ENCODE measurements at regions not wholly inside any gene's neighbourhood (a gene's known extent, or its start where the extent isn't known, plus 50 kb on each side); places are given as distances from the start of the nearest gene placed in this dataset.
A peak's percentile ranks its signal among the peaks of the same experiment; 100 is the strongest.

GRCh38 chr21:34201481-34201858 is 128.1 kb downstream of the MRPS6 start:
- H3K4me1 ChIP-seq (ENCODE audit: control insufficient read depth in 2 of 2, insufficient read depth in 2 of 2, low read length in 2 of 2) = peaks cover 20 to 21% of the 10 kb centered on the region in 2 donors
- no peak for ATAC-seq (ENCODE audit: low read depth)
- WGBS (ENCODE audit: insufficient coverage) = 14% methylated on average over 5 of the region's 6 CpGs
- no peak overlapping the region for H3K27ac Mint-ChIP-seq
- H3K4me2 ChIP-seq (replicated peaks; ENCODE audit: low read depth, low read length, poor library complexity, severe bottlenecking) = peak overlapping the region; percentile 74
- H4K20me1 ChIP-seq (ENCODE audit: control insufficient read depth, insufficient read depth, low read length, poor library complexity, severe bottlenecking) = no peaks in the 10 kb centered on the region
- peaks cover 0 to 22% (median 14%) of the 10 kb centered on the region in 4 experiments for H3K27me3 ChIP-seq (replicated peaks in 1 of 4; ENCODE audit: control extremely low read depth in 1 of 4, control insufficient read depth in 3 of 4, insufficient read depth in 4 of 4, low read length in 3 of 4)
- no peaks in the 10 kb centered on the region for H3K36me3 ChIP-seq (replicated peaks in 1 of 2; ENCODE audit: control extremely low read depth in 1 of 2, control insufficient read depth in 1 of 2, extremely low read depth in 1 of 2, insufficient read depth in 2 of 2, low read length in 1 of 2)
- H2AFZ ChIP-seq (ENCODE audit: insufficient read depth, low read depth, low read length, poor library complexity, severe bottlenecking) = peak overlapping the region; percentile 57
- peaks cover 0 to 8% (median 0%) of the 10 kb centered on the region in 3 donors for H3K9me3 ChIP-seq (ENCODE audit: control extremely low read depth in 1 of 3, control insufficient read depth in 2 of 3, insufficient read depth in 1 of 3, low read length in 2 of 3)
- peaks cover 20% of the 10 kb centered on the region for H3K4me1 Mint-ChIP-seq
- intact Hi-C loops (cut with micrococcal nuclease) = loop anchor here (5.0 kb wide), 1 partner anchor 279 kb away; no protein-coding TSS in a partner anchor
- H3K79me2 ChIP-seq (ENCODE audit: control insufficient read depth, insufficient read depth, low read length) = no peaks in the 10 kb centered on the region
- no peak overlapping the region for H3K27ac ChIP-seq (ENCODE audit: low read length in 2 of 2)
- DNase-seq = no peak
- peak overlapping the region; percentile 78 for H3K4me3 Mint-ChIP-seq
- CTCF ChIA-PET = interaction anchor here (0.8 to 5.0 kb wide), 4 partner anchors 15 to 277 kb away, joined by 3 to 48 read pairs (median 4); no protein-coding TSS in a partner anchor
- H3K27me3 Mint-ChIP-seq = peaks cover 16% of the 10 kb centered on the region
- H3K9me3 Mint-ChIP-seq (ENCODE audit: insufficient read depth) = no peaks in the 10 kb centered on the region
- POLR2A ChIA-PET = interaction anchor here (0.6 kb wide), 1 partner anchor 91 kb away, joined by 4 read pairs; no protein-coding TSS in a partner anchor
- H3K9ac ChIP-seq (ENCODE audit: low read length) = peak overlapping the region; percentile 38
- peak overlapping the region; percentile 18 to 52 (median 32) for H3K4me3 ChIP-seq (ENCODE audit: control extremely low read depth in 1 of 5, extremely low read depth in 1 of 5, insufficient read depth in 1 of 5, low read depth in 2 of 5, low read length in 4 of 5)
- TF ChIP-seq CTCF (IDR thresholded peaks at IDR 0.05) = no peak
- TF ChIP-seq EZH2 (IDR thresholded peaks at IDR 0.05; ENCODE audit: borderline replicate concordance, insufficient read depth, low read depth, low read length, poor library complexity, severe bottlenecking) = no peak

GRCh38 chr21:34202553-34203372 is 129.4 kb downstream of the MRPS6 start:
- ChIA-PET CTCF (interaction anchor here (0.7 to 5.0 kb wide), 5 partner anchors 14 to 278 kb away, joined by 3 to 48 read pairs (median 3); no protein-coding TSS in a partner anchor), POLR2A (interaction anchor here (1.0 kb wide), 1 partner anchor 255 kb away, joined by 5 read pairs; no protein-coding TSS in a partner anchor)
- Histone ChIP-seq H3K36me3 (replicated peaks in 1 of 2; ENCODE audit: control extremely low read depth in 1 of 2, control insufficient read depth in 1 of 2, extremely low read depth in 1 of 2, insufficient read depth in 2 of 2, low read length in 1 of 2) (no peaks in the 10 kb centered on the region), H3K27me3 (replicated peaks in 1 of 4; ENCODE audit: control extremely low read depth in 1 of 4, control insufficient read depth in 3 of 4, insufficient read depth in 4 of 4, low read length in 3 of 4) (peaks cover 0 to 22% (median 14%) of the 10 kb centered on the region in 4 experiments), H3K9me3 (ENCODE audit: control extremely low read depth in 1 of 3, control insufficient read depth in 2 of 3, insufficient read depth in 1 of 3, low read length in 2 of 3) (peaks cover 0 to 8% (median 0%) of the 10 kb centered on the region in 3 donors), H3K27ac (ENCODE audit: low read length in 2 of 2) (no peak overlapping the region), H4K20me1 (ENCODE audit: control insufficient read depth, insufficient read depth, low read length, poor library complexity, severe bottlenecking) (no peaks in the 10 kb centered on the region), H3K4me1 (ENCODE audit: control insufficient read depth in 2 of 2, insufficient read depth in 2 of 2, low read length in 2 of 2) (peaks cover 20 to 21% of the 10 kb centered on the region in 2 donors), H2AFZ (ENCODE audit: insufficient read depth, low read depth, low read length, poor library complexity, severe bottlenecking) (peak overlapping the region; percentile 57), H3K79me2 (ENCODE audit: control insufficient read depth, insufficient read depth, low read length) (no peaks in the 10 kb centered on the region), H3K4me2 (replicated peaks; ENCODE audit: low read depth, low read length, poor library complexity, severe bottlenecking) (peak overlapping the region; percentile 74), H3K4me3 (ENCODE audit: control extremely low read depth in 1 of 5, extremely low read depth in 1 of 5, insufficient read depth in 1 of 5, low read depth in 2 of 5, low read length in 4 of 5) (peak overlapping the region in 2 of 5 experiments; percentile 18 to 44), H3K9ac (ENCODE audit: low read length) (peak overlapping the region; percentile 38)
- intact Hi-C loops (cut with micrococcal nuclease) = loop anchor here (5.0 kb wide), 1 partner anchor 280 kb away; no protein-coding TSS in a partner anchor
- H3K4me3 Mint-ChIP-seq = peak overlapping the region; percentile 78
- DNase-seq (peak; percentile 5), ATAC-seq (ENCODE audit: low read depth) (no peak)
- peaks cover 20% of the 10 kb centered on the region for H3K4me1 Mint-ChIP-seq
- no peak overlapping the region for H3K27ac Mint-ChIP-seq
- WGBS (ENCODE audit: insufficient coverage) = 23% methylated on average over 24 of the region's 25 CpGs
- H3K9me3 Mint-ChIP-seq (ENCODE audit: insufficient read depth) = no peaks in the 10 kb centered on the region
- TF ChIP-seq EZH2 (IDR thresholded peaks at IDR 0.05; ENCODE audit: borderline replicate concordance, insufficient read depth, low read depth, low read length, poor library complexity, severe bottlenecking) (no peak), CTCF (IDR thresholded peaks at IDR 0.05) (no peak)
- peaks cover 16% of the 10 kb centered on the region for H3K27me3 Mint-ChIP-seq

All from B cell (primary cell).